NT2/D1 (cell line): ENCODE measurements at regions not wholly inside any gene's neighbourhood (a gene's known extent, or its start where the extent isn't known, plus 50 kb on each side); places are given as distances from the start of the nearest gene placed in this dataset.
"Not testable (repeated sequence)": the region's sequence is repeated elsewhere in the genome, so short reads cannot be mapped to it uniquely, and the experiment has no call there.

Experiments
- DNase-seq: peaks from one replicate; pipeline ENCODE4 v3.0.0-alpha.2; 2011; ENCODE audit warnings: low read depth, low spot score
- H3K27me3 ChIP-seq: 2 replicates; pipeline ENCODE4 v1.6.0; 2011; ENCODE audit warnings: mild to moderate bottlenecking; ENCODE audit not compliant: insufficient read length, insufficient read depth
- H3K36me3 ChIP-seq: 2 replicates; pipeline ENCODE4 v1.6.1; 2011; ENCODE audit warnings: mild to moderate bottlenecking, low read length, mixed read lengths; ENCODE audit not compliant: insufficient read depth, insufficient read length
- H3K4me1 ChIP-seq: 2 replicates; pipeline ENCODE4 v1.5.1; 2011; ENCODE audit not compliant: insufficient read depth, insufficient read length
- H3K4me3 ChIP-seq: 2 replicates; pipeline ENCODE4 v1.5.1; 2011; ENCODE audit warnings: low read depth; ENCODE audit not compliant: insufficient read length
- H3K9ac ChIP-seq: 2 replicates; pipeline ENCODE4 v1.6.0; 2011; ENCODE audit warnings: low read depth; ENCODE audit not compliant: insufficient read length
- H3K9me3 ChIP-seq: 2 replicates; pipeline ENCODE4 v1.5.1; 2011; ENCODE audit warnings: mild to moderate bottlenecking, low read length; ENCODE audit not compliant: insufficient read depth
- SUZ12 ChIP-seq: IDR thresholded peaks from 2 replicates; pipeline ENCODE4 v1.6.1; 2011; ENCODE audit not compliant: insufficient read length, insufficient read depth; ENCODE audit errors: extremely low read depth
- YY1 ChIP-seq: IDR thresholded peaks from 2 replicates; pipeline ENCODE4 v1.6.1; 2011; ENCODE audit not compliant: insufficient read length, insufficient read depth
- ZNF274 ChIP-seq: IDR thresholded peaks from 2 replicates; pipeline ENCODE4 v1.6.1; 2011; ENCODE audit warnings: mild to moderate bottlenecking, low read depth, low read length

GRCh38 chr7:41437257-41438196, 265.4 kb downstream of the INHBA start:
- DNase-seq = no peak
- Histone ChIP-seq H3K27me3 (no peaks in the 10 kb centered on the region), H3K4me3 (no peak overlapping the region), H3K4me1 (no peaks in the 10 kb centered on the region), H3K9me3 (no peaks in the 10 kb centered on the region), H3K9ac (no peak overlapping the region), H3K36me3 (no peaks in the 10 kb centered on the region)
- no peak for TF ChIP-seq SUZ12
- no peak for TF ChIP-seq YY1
- TF ChIP-seq ZNF274 = no peak

- DNase-seq = no peak
- TF ChIP-seq YY1 (no peak), ZNF274 (no peak), SUZ12 (no peak)
Measured at GRCh38 chr7:41436139-41436538, 266.8 kb downstream of the INHBA start.

GRCh38 chr7:41435020-41435419, 267.9 kb downstream of the INHBA start:
- not testable (repeated sequence) for H3K4me1 ChIP-seq, H3K36me3 ChIP-seq, H3K9ac ChIP-seq, H3K4me3 ChIP-seq, H3K9me3 ChIP-seq, DNase-seq, H3K27me3 ChIP-seq

More at GRCh38 chr7:41436139-41436538, 266.8 kb downstream of the INHBA start:
- no peaks in the 10 kb centered on the region for H3K9me3 ChIP-seq
- H3K4me3 ChIP-seq = no peak overlapping the region
- no peaks in the 10 kb centered on the region for H3K4me1 ChIP-seq
- H3K36me3 ChIP-seq = no peaks in the 10 kb centered on the region
- no peak overlapping the region for H3K9ac ChIP-seq
- H3K27me3 ChIP-seq = no peaks in the 10 kb centered on the region

GRCh38 chr7:41431671-41432070, 271.2 kb downstream of the INHBA start:
- H3K9me3 ChIP-seq = no peaks in the 10 kb centered on the region
- no peak overlapping the region for H3K9ac ChIP-seq
- no peak for DNase-seq
- TF ChIP-seq YY1 (no peak), ZNF274 (no peak), SUZ12 (no peak)
- H3K4me3 ChIP-seq = no peak overlapping the region
- H3K27me3 ChIP-seq = no peaks in the 10 kb centered on the region
- no peaks in the 10 kb centered on the region for H3K4me1 ChIP-seq
- no peaks in the 10 kb centered on the region for H3K36me3 ChIP-seq

DNA sequence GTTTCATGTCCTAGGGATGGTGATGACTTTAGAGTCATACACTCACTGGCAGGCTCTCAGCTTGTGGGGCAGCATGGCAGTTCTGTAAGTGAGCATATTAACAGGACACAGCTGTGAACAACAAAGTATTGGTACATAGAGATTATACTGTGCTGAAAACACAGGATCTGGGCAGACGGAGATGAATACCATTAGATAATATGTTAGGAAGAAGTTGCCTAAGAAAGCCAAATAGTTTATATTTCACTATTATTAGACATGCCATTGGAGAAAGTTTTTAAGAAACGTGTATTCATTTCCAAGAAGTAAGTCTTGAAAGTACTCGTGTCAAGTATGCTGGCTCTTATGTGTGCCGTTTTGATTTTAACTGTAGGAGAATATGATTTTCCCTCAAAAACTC, 274.5 kb downstream of the INHBA start:
- Histone ChIP-seq H3K36me3 (no peaks in the 10 kb centered on the region), H3K9ac (no peak overlapping the region), H3K4me3 (no peak overlapping the region), H3K4me1 (no peaks in the 10 kb centered on the region), H3K27me3 (no peaks in the 10 kb centered on the region), H3K9me3 (no peaks in the 10 kb centered on the region)
- TF ChIP-seq ZNF274 (no peak), SUZ12 (no peak), YY1 (no peak)
- DNase-seq = no peak

DNA sequence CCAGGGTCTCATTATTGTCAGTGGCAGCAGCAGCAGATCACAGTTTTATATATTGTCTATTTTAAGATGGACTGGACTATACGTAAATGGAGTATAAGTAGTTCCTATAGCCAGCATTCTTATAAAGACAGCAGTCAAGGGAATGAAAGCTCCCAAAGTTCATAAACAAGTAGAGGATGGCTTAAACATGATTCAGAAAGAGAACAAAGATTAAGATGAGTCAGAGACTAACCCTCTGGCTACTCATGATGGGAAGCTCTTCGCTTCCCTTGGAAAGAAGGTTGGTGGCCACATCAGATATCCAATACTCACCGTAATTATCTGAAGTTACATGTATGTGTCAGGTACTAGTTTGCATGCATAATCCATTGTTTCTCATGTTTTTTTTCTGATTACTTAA, 277.0 kb downstream of the INHBA start:
- Histone ChIP-seq H3K9ac (no peak overlapping the region), H3K4me1 (no peaks in the 10 kb centered on the region), H3K9me3 (no peaks in the 10 kb centered on the region), H3K27me3 (no peaks in the 10 kb centered on the region), H3K36me3 (no peaks in the 10 kb centered on the region), H3K4me3 (no peak overlapping the region)
- TF ChIP-seq YY1 = no peak
- no peak for TF ChIP-seq SUZ12
- TF ChIP-seq ZNF274 = no peak
- no peak for DNase-seq

GRCh38 chr7:41421056-41421455, 281.8 kb downstream of the INHBA start:
- no peak for DNase-seq
- no peaks in the 10 kb centered on the region for H3K36me3 ChIP-seq
- no peaks in the 10 kb centered on the region for H3K9me3 ChIP-seq
- no peak for TF ChIP-seq ZNF274
- no peak for TF ChIP-seq YY1
- TF ChIP-seq SUZ12 = no peak
- no peaks in the 10 kb centered on the region for H3K4me1 ChIP-seq
- H3K9ac ChIP-seq = no peak overlapping the region
- no peak overlapping the region for H3K4me3 ChIP-seq
- H3K27me3 ChIP-seq = no peaks in the 10 kb centered on the region

GRCh38 chr7:41420421-41420820, 282.5 kb downstream of the INHBA start:
- Histone ChIP-seq H3K27me3 (no peaks in the 10 kb centered on the region), H3K4me1 (no peaks in the 10 kb centered on the region), H3K4me3 (no peak overlapping the region), H3K9ac (no peak overlapping the region), H3K36me3 (no peaks in the 10 kb centered on the region), H3K9me3 (no peaks in the 10 kb centered on the region)
- DNase-seq = no peak
- TF ChIP-seq SUZ12 = no peak
- no peak for TF ChIP-seq YY1
- TF ChIP-seq ZNF274 = no peak
